ENCODE measurements at regions not wholly inside any gene's neighbourhood (a gene's known extent, or its start where the extent isn't known, plus 50 kb on each side); places are given as distances from the start of the nearest gene placed in this dataset.

GRCh38 chr3:187930021-187930420 is 184.8 kb upstream of the BCL6 start:
- no peak for TF ChIP-seq POLR2AphosphoS5 (IDR thresholded peaks at IDR 0.05; ENCODE audit: low read depth, low read length)
- no peak for TF ChIP-seq CTCF (IDR thresholded peaks at IDR 0.05)
- no peak for TF ChIP-seq TCF7L2 (IDR thresholded peaks at IDR 0.05; ENCODE audit: low read depth, low read length)
- no peak for TF ChIP-seq SIN3A (IDR thresholded peaks at IDR 0.05; ENCODE audit: borderline replicate concordance, insufficient read depth, low read depth, low read length)

Measured in Panc1 (cell line).